ENCODE measurements at regions not wholly inside any gene's neighbourhood (a gene's known extent, or its start where the extent isn't known, plus 50 kb on each side); places are given as distances from the start of the nearest gene placed in this dataset.

- Histone ChIP-seq H3K27me3 (no peaks in the 10 kb centered on the region), H3K9me3 (no peaks in the 10 kb centered on the region), H3K27ac (no peak overlapping the region), H3K4me1 (no peaks in the 10 kb centered on the region), H3K36me3 (no peaks in the 10 kb centered on the region), H3K4me3 (no peak overlapping the region)
- no peak for TF ChIP-seq CTCF (IDR thresholded peaks at IDR 0.05)
- TF ChIP-seq POLR2A (IDR thresholded peaks at IDR 0.05) = no peak
- TF ChIP-seq POLR2AphosphoS5 (IDR thresholded peaks at IDR 0.05) = no peak
- intact Hi-C loops (cut with DNase I; ENCODE audit: low total_unique reads) = no loop called here
- no peak for DNase-seq (ENCODE audit: low spot score in 2 of 2)
Observed at GRCh38 chr17:13727441-13728171, 125.9 kb upstream of the HS3ST3A1 start.

- no peaks in the 10 kb centered on the region for H3K36me3 ChIP-seq
- intact Hi-C loops (cut with DNase I; ENCODE audit: low total_unique reads) = no loop called here
- no peaks in the 10 kb centered on the region for H3K4me1 ChIP-seq
- H3K27me3 ChIP-seq = no peaks in the 10 kb centered on the region
- no peak overlapping the region for H3K4me3 ChIP-seq
- H3K27ac ChIP-seq = no peak overlapping the region
- DNase-seq (ENCODE audit: low spot score in 2 of 2) = no peak
- H3K9me3 ChIP-seq = peaks cover 0 to 1% of the 10 kb centered on the region in 2 donors
- TF ChIP-seq POLR2AphosphoS5 (IDR thresholded peaks at IDR 0.05) (no peak), POLR2A (IDR thresholded peaks at IDR 0.05) (no peak), CTCF (IDR thresholded peaks at IDR 0.05) (no peak)
Observed at GRCh38 chr17:13728781-13729180, 127.1 kb upstream of the HS3ST3A1 start.

GRCh38 chr17:13729466-13730134 lies 127.9 kb upstream of the HS3ST3A1 start:
- H3K27me3 ChIP-seq = no peaks in the 10 kb centered on the region
- no peak for DNase-seq (ENCODE audit: low spot score in 2 of 2)
- H3K9me3 ChIP-seq = peaks cover 0 to 3% of the 10 kb centered on the region in 2 donors
- H3K27ac ChIP-seq = no peak overlapping the region
- no peaks in the 10 kb centered on the region for H3K4me1 ChIP-seq
- no peaks in the 10 kb centered on the region for H3K36me3 ChIP-seq
- intact Hi-C loops (cut with DNase I; ENCODE audit: low total_unique reads) = loop anchor here (5.0 kb wide), 1 partner anchor 352 kb away; no protein-coding TSS in a partner anchor
- TF ChIP-seq POLR2AphosphoS5 (IDR thresholded peaks at IDR 0.05) = no peak
- TF ChIP-seq POLR2A (IDR thresholded peaks at IDR 0.05) = no peak
- no peak for TF ChIP-seq CTCF (IDR thresholded peaks at IDR 0.05)
- H3K4me3 ChIP-seq = no peak overlapping the region

GRCh38 chr17:13734880-13735279 lies 133.2 kb upstream of the HS3ST3A1 start:
- no peaks in the 10 kb centered on the region for H3K4me1 ChIP-seq
- H3K4me3 ChIP-seq = no peak overlapping the region
- no peak overlapping the region for H3K27ac ChIP-seq
- H3K36me3 ChIP-seq = no peaks in the 10 kb centered on the region
- TF ChIP-seq CTCF (IDR thresholded peaks at IDR 0.05) = no peak
- TF ChIP-seq POLR2A (IDR thresholded peaks at IDR 0.05) = no peak
- no peaks in the 10 kb centered on the region for H3K27me3 ChIP-seq
- intact Hi-C loops (cut with DNase I; ENCODE audit: low total_unique reads) = loop anchor here (5.0 kb wide), 1 partner anchor 358 kb away; no protein-coding TSS in a partner anchor
- peaks cover 0 to 3% of the 10 kb centered on the region in 2 donors for H3K9me3 ChIP-seq
- no peak for DNase-seq (ENCODE audit: low spot score in 2 of 2)

- no peak for DNase-seq (ENCODE audit: low spot score in 2 of 2)
- intact Hi-C loops (cut with DNase I; ENCODE audit: low total_unique reads) = no loop called here
- TF ChIP-seq CTCF (IDR thresholded peaks at IDR 0.05) (no peak), POLR2A (IDR thresholded peaks at IDR 0.05) (no peak), POLR2AphosphoS5 (IDR thresholded peaks at IDR 0.05) (no peak)
Observed at GRCh38 chr17:13735444-13735843, 133.7 kb upstream of the HS3ST3A1 start.

More at GRCh38 chr17:13735444-13735843, 133.7 kb upstream of the HS3ST3A1 start:
- H3K27ac ChIP-seq = no peak overlapping the region
- H3K27me3 ChIP-seq = no peaks in the 10 kb centered on the region
- no peak overlapping the region for H3K4me3 ChIP-seq
- no peaks in the 10 kb centered on the region for H3K4me1 ChIP-seq
- H3K36me3 ChIP-seq = no peaks in the 10 kb centered on the region
- peaks cover 0 to 3% of the 10 kb centered on the region in 2 donors for H3K9me3 ChIP-seq
